Lower leg skin (tissue), 4 donors: ENCODE measurements at regions not wholly inside any gene's neighbourhood (a gene's known extent, or its start where the extent isn't known, plus 50 kb on each side); places are given as distances from the start of the nearest gene placed in this dataset.

Experiments used
- DNase-seq, 2 donors: peaks; one replicate each; pipeline ENCODE4 v3.0.0-alpha.2; 2019; ENCODE audit warnings: low spot score in 2 of 2
- H3K4me3 ChIP-seq: fragments of 200-600 bp; sonication (generic); 2 replicates; pipeline ENCODE4 v1.5.1; 2017; ENCODE audit warnings: mild to moderate bottlenecking, low read depth; ENCODE audit not compliant: poor library complexity, severe bottlenecking
- POLR2A ChIP-seq, 2 donors: fragments of 450-650 bp; IDR thresholded peaks; one replicate each; pipeline ENCODE4 v1.6.1; 2016 to 2017; ENCODE audit warnings: antibody characterized with exemption in 2 of 2, mild to moderate bottlenecking in 1 of 2, moderate library complexity in 1 of 2
- WGBS, 2 donors: methylation state at CpG; one replicate each; pipeline ENCODE4 v1.1.5; 2018; 5-methylcytosine and 5-hydroxymethylcytosine counted together
- intact Hi-C: fragments of 100-400 bp; cut with DNase I; formaldehyde crosslinking; loops from one replicate; pipeline ENCODE4 v1.15.0; 2023; ENCODE audit warnings: low total_unique reads
- TF ChIP-seq, protein P1 (sequence below), 3 donors: fragments of 450-650 bp; IDR thresholded peaks; one replicate each; pipeline ENCODE4 v1.5.1; 2016; ENCODE audit warnings: antibody characterized with exemption in 3 of 3, mild to moderate bottlenecking in 3 of 3, moderate library complexity in 2 of 3

GRCh38 chr2:144751142-144751905, 231.4 kb upstream of the ZEB2 start:
- H3K4me3 ChIP-seq = no peak overlapping the region
- 89 to 94% methylated on average over 3 of the region's 3 CpGs for WGBS, 2 donors
- DNase-seq = no peak
- TF ChIP-seq, protein P1, sequence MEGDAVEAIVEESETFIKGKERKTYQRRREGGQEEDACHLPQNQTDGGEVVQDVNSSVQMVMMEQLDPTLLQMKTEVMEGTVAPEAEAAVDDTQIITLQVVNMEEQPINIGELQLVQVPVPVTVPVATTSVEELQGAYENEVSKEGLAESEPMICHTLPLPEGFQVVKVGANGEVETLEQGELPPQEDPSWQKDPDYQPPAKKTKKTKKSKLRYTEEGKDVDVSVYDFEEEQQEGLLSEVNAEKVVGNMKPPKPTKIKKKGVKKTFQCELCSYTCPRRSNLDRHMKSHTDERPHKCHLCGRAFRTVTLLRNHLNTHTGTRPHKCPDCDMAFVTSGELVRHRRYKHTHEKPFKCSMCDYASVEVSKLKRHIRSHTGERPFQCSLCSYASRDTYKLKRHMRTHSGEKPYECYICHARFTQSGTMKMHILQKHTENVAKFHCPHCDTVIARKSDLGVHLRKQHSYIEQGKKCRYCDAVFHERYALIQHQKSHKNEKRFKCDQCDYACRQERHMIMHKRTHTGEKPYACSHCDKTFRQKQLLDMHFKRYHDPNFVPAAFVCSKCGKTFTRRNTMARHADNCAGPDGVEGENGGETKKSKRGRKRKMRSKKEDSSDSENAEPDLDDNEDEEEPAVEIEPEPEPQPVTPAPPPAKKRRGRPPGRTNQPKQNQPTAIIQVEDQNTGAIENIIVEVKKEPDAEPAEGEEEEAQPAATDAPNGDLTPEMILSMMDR (IDR thresholded peaks at IDR 0.05) = no peak
- no peak for TF ChIP-seq POLR2A (IDR thresholded peaks at IDR 0.05)
- intact Hi-C loops = no loop called here

GRCh38 chr2:144749188-144749587, 229.3 kb upstream of the ZEB2 start:
- WGBS, 2 donors = 85 to 92% methylated on average over 1 of the region's 1 CpG
- intact Hi-C loops = no loop called here
- no peak for DNase-seq
- H3K4me3 ChIP-seq = no peak overlapping the region
- TF ChIP-seq, protein P1 (IDR thresholded peaks at IDR 0.05) = no peak
- no peak for TF ChIP-seq POLR2A (IDR thresholded peaks at IDR 0.05)

DNA sequence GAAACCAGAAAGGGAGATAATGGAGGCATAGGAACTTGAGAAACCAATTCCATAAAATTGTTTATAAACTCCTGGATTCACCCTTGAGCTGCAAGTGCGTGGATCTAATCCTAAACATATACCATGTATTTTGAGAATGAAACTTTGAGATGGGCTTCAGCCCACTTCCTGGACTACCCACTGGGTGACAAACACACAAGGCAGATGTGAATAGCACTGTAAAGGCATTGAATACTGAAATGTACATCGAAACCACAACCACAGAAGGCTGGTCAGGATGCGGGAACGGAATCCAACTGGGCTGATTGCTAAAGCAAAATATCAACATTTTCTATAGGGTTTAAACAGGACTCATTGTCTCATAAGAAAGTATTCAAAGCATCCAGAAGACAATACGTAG, 228.5 kb upstream of the ZEB2 start:
- intact Hi-C loops = no loop called here
- TF ChIP-seq POLR2A (IDR thresholded peaks at IDR 0.05) = no peak
- TF ChIP-seq, protein P1 (IDR thresholded peaks at IDR 0.05) = no peak
- H3K4me3 ChIP-seq = no peak overlapping the region
- WGBS, 2 donors = 77 to 81% methylated on average over 5 of the region's 5 CpGs
- DNase-seq = no peak

DNA sequence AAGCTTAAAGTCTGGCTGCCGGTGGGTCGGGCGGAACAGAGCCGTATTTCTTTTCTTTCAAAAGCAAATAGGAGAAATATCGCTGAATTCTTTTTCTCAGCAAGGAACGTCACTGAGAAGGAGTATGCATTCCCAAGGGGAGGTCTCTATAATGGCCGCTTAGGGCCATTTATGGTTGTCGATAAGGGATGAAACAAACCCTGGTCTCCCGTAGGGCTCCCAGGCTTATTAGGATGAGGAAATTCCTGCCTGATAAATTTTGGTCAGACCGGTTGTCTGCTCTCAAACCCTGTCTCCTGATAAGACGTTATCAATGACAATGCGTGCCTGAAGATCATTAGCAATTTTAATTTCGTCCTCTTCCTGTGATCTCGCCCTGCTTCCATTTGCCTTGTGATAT, 227.7 kb upstream of the ZEB2 start:
- no peak overlapping the region for H3K4me3 ChIP-seq
- 89 to 92% methylated on average over 14 of the region's 14 CpGs for WGBS, 2 donors
- intact Hi-C loops = no loop called here
- no peak for DNase-seq
- TF ChIP-seq POLR2A (IDR thresholded peaks at IDR 0.05) = no peak
- TF ChIP-seq, protein P1 (IDR thresholded peaks at IDR 0.05) = no peak

GRCh38 chr2:144745424-144745823, 225.5 kb upstream of the ZEB2 start:
- DNase-seq = no peak
- WGBS, 2 donors = 91 to 92% methylated on average over 6 of the region's 6 CpGs
- TF ChIP-seq, protein P1 (IDR thresholded peaks at IDR 0.05) = no peak
- TF ChIP-seq POLR2A (IDR thresholded peaks at IDR 0.05) = no peak
- no peak overlapping the region for H3K4me3 ChIP-seq
- intact Hi-C loops = no loop called here

GRCh38 chr2:144738749-144739148, 218.8 kb upstream of the ZEB2 start:
- no peak overlapping the region for H3K4me3 ChIP-seq
- DNase-seq = no peak
- intact Hi-C loops = no loop called here
- TF ChIP-seq, protein P1 (IDR thresholded peaks at IDR 0.05) = no peak
- no peak for TF ChIP-seq POLR2A (IDR thresholded peaks at IDR 0.05)
